Gastrocnemius medialis (tissue), 4 donors: ENCODE measurements at regions not wholly inside any gene's neighbourhood (a gene's known extent, or its start where the extent isn't known, plus 50 kb on each side); places are given as distances from the start of the nearest gene placed in this dataset.

Experiments
- ATAC-seq, 2 donors: fragments of 150-250 bp; one replicate each; pipeline ENCODE4 v1.9.1; 2016
- DNase-seq, 2 donors: peaks; one replicate each; pipeline ENCODE4 v3.0.0-alpha.2; 2019
- H3K27ac ChIP-seq, 4 donors: fragments of 200-600 bp; sonication (generic); 1 replicate in 1 of 4; 2 replicates in 3 of 4; pipeline ENCODE4 v1.5.1; 2016 to 2018; ENCODE audit warnings: mild to moderate bottlenecking in 2 of 4, moderate library complexity in 1 of 4
- H3K27me3 ChIP-seq, 3 donors: fragments of 200-600 bp; sonication (generic) in 2 of 3; 1 replicate in 1 of 3; 2 replicates in 2 of 3; pipeline versions ENCODE4 v1.5.1 to v1.6.0; 2016 to 2019; ENCODE audit warnings: mild to moderate bottlenecking in 1 of 3, moderate library complexity in 1 of 3
- H3K36me3 ChIP-seq, 2 donors: fragments of 200-600 bp; sonication (generic) in 1 of 2; one replicate each; pipeline ENCODE4 v1.5.1; 2017 to 2018
- H3K4me1 ChIP-seq, 2 donors: fragments of 200-600 bp; sonication (generic) in 1 of 2; one replicate each; pipeline ENCODE4 v1.5.1; 2016 to 2017; ENCODE audit warnings: mild to moderate bottlenecking in 2 of 2
- H3K4me3 ChIP-seq, 4 donors: fragments of 200-600 bp; sonication (generic) in 3 of 4; 1 replicate in 1 of 4; 2 replicates in 3 of 4; pipeline ENCODE4 v1.5.1; 2016 to 2019; ENCODE audit warnings: mild to moderate bottlenecking in 2 of 4
- H3K9me3 ChIP-seq, 3 donors: fragments of 200-600 bp; sonication (generic) in 2 of 3; 1 replicate in 1 of 3; 2 replicates in 2 of 3; pipeline ENCODE4 v1.5.1; 2016 to 2019
- CTCF ChIP-seq, 5 experiments: fragments of 450-650 bp in 3 of 5; fragments of 200-600 bp in 2 of 5; sonication (generic) in 2 of 5; IDR thresholded peaks in 4 of 5; conservative IDR thresholded peaks in 1 of 5; 1 replicate in 4 of 5; 2 replicates in 1 of 5; pipeline ENCODE4 v1.5.1; 2016 to 2019; ENCODE audit warnings: antibody characterized with exemption in 5 of 5, mild to moderate bottlenecking in 3 of 5, moderate library complexity in 3 of 5
- POLR2A ChIP-seq, 2 donors: fragments of 450-650 bp; IDR thresholded peaks; one replicate each; pipeline ENCODE4 v1.6.1; 2017; ENCODE audit warnings: antibody characterized with exemption in 2 of 2, mild to moderate bottlenecking in 2 of 2, moderate library complexity in 2 of 2
- in situ Hi-C, 4 donors: fragments of 200-750 bp; cut with MboI; loops; one replicate each; pipeline versions ENCODE4 v1.15.0 to v1.8.0; 2017; ENCODE audit warnings: low sequenced_read_pairs in 4 of 4
- intact Hi-C: fragments of 100-400 bp; cut with DNase I; formaldehyde crosslinking; loops from one replicate; pipeline ENCODE4 v1.15.1; 2023; ENCODE audit warnings: low total_unique reads

- no peak for TF ChIP-seq POLR2A (IDR thresholded peaks at IDR 0.05)
- TF ChIP-seq CTCF (IDR thresholded peaks at IDR 0.05 in 4 of 5, conservative IDR thresholded peaks at IDR 0.05 in 1 of 5) = no peak
- Histone ChIP-seq H3K4me3 (no peak overlapping the region), H3K9me3 (no peaks in the 10 kb centered on the region), H3K27ac (no peak overlapping the region), H3K4me1 (no peaks in the 10 kb centered on the region), H3K36me3 (no peaks in the 10 kb centered on the region), H3K27me3 (no peaks in the 10 kb centered on the region)
- ATAC-seq = no peak
- in situ Hi-C loops (no loop called here), intact Hi-C loops (no loop called here)
- no peak for DNase-seq
These were observed 130.2 kb upstream of the SALL3 start for GRCh38 chr18:78849458-78849857.

GRCh38 chr18:78853341-78853740, 126.3 kb upstream of the SALL3 start:
- no peaks in the 10 kb centered on the region for H3K36me3 ChIP-seq
- in situ Hi-C loops (no loop called here), intact Hi-C loops (no loop called here)
- no peak overlapping the region for H3K4me3 ChIP-seq
- H3K27me3 ChIP-seq = peaks cover 0 to 5% (median 2%) of the 10 kb centered on the region in 3 donors
- no peak for DNase-seq
- no peak overlapping the region for H3K27ac ChIP-seq
- TF ChIP-seq CTCF (IDR thresholded peaks at IDR 0.05 in 4 of 5, conservative IDR thresholded peaks at IDR 0.05 in 1 of 5) = no peak
- TF ChIP-seq POLR2A (IDR thresholded peaks at IDR 0.05) = no peak
- no peaks in the 10 kb centered on the region for H3K4me1 ChIP-seq
- no peak for ATAC-seq
- no peaks in the 10 kb centered on the region for H3K9me3 ChIP-seq

- H3K4me3 ChIP-seq = no peak overlapping the region
- peaks cover 0 to 8% (median 2%) of the 10 kb centered on the region in 3 donors for H3K27me3 ChIP-seq
These were observed 124.4 kb upstream of the SALL3 start for GRCh38 chr18:78855188-78855587.

GRCh38 chr18:78856569-78857313, 122.9 kb upstream of the SALL3 start:
- TF ChIP-seq CTCF (IDR thresholded peaks at IDR 0.05 in 4 of 5, conservative IDR thresholded peaks at IDR 0.05 in 1 of 5) = no peak
- TF ChIP-seq POLR2A (IDR thresholded peaks at IDR 0.05) = no peak
- peaks cover 0 to 8% (median 2%) of the 10 kb centered on the region in 3 donors for H3K27me3 ChIP-seq
- no peak for DNase-seq

More at GRCh38 chr18:78855188-78855587, 124.4 kb upstream of the SALL3 start:
- intact Hi-C loops (no loop called here), in situ Hi-C loops (no loop called here)
- H3K27ac ChIP-seq = no peak overlapping the region
- no peak for TF ChIP-seq CTCF (IDR thresholded peaks at IDR 0.05 in 4 of 5, conservative IDR thresholded peaks at IDR 0.05 in 1 of 5)
- TF ChIP-seq POLR2A (IDR thresholded peaks at IDR 0.05) = no peak
- H3K4me1 ChIP-seq = no peaks in the 10 kb centered on the region
- ATAC-seq = no peak
- no peaks in the 10 kb centered on the region for H3K9me3 ChIP-seq
- no peak for DNase-seq
- H3K36me3 ChIP-seq = no peaks in the 10 kb centered on the region

More at GRCh38 chr18:78856569-78857313, 122.9 kb upstream of the SALL3 start:
- H3K27ac ChIP-seq = no peak overlapping the region
- H3K36me3 ChIP-seq = no peaks in the 10 kb centered on the region
- no peak overlapping the region for H3K4me3 ChIP-seq
- no peaks in the 10 kb centered on the region for H3K4me1 ChIP-seq
- in situ Hi-C loops (no loop called here), intact Hi-C loops (no loop called here)
- H3K9me3 ChIP-seq = no peaks in the 10 kb centered on the region
- no peak for ATAC-seq
